ENCODE measurements at regions not wholly inside any gene's neighbourhood (a gene's known extent, or its start where the extent isn't known, plus 50 kb on each side); places are given as distances from the start of the nearest gene placed in this dataset.

DNA sequence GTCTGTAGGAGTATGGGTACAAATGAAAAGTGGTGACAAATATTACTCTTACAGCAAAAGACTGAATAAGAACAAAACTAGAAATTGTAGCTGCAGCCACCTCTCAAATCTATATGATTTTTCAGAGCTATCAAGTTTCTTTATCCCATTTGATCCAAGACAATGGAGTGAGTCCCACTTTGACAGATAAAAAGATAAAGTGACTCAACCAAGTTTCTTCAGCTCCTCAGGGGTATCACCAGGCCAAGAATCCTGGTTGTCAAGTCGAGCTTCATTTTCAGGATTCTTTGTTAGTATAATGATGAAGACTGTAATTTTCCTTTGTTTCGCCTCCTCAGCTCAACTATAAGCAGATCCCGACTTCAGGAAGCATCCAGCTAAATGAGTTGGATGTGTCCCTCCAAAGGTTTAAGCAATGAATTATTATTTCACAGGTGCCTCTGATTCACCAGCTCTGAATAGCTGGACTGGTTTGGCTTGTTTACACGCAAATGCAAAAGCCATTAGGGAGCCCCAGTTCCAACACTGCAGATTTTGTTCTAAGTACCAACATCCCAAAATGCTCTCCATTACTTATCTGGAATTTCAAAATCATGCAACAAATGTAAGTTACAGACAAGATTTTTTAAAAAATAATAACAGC, 238.9 kb downstream of the MAFB start:
- DNase-seq (ENCODE audit: low read depth, low spot score), result no peak

DNA sequence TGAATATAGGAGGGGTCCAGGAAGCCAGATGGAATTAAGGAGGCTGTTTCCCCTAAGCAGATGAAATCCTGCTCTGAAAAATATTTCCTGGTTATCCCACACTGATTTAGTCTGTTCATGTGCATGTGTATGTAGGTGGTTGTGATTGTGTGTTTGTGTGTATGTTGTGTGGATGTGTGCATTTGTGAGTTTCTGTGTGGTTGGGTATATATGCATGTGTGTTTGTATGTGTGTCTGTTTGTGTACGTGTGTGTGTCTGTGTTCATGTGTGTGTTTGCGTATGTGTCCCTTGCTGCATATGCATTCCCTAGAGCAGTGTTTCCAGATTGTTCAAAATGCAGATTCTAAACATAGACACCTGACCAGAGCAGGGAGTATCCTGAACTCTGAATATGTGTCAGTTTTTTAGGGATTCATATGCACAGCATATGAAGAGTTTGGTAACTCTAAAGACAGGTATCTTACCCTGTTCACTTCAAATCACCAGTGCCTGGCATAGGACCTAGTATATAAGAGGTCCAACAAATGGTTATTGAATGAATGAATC, 239.8 kb downstream of the MAFB start:
- DNase-seq (ENCODE audit: low read depth, low spot score), result no peak

DNA sequence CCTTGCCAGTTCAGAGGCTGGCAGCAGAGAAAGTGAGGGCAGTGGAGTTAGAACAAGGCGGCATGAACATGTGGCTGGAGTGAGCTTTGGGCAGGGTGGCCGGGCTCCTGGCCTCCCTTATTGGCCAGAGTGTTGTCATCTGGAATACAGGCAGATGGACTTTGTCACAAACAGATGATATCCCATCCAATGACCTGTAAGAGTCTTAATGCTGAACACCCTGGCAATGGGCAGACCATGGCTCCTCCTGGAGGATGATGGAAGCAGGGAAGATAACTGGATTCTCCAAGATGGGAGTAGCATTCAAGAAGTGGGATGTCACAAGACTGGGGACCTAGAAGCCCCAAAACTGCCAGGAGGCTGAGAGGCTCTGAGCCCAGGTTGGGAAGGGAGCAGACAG, 242.1 kb downstream of the MAFB start:
- no peak for DNase-seq (ENCODE audit: low read depth, low spot score)

DNA sequence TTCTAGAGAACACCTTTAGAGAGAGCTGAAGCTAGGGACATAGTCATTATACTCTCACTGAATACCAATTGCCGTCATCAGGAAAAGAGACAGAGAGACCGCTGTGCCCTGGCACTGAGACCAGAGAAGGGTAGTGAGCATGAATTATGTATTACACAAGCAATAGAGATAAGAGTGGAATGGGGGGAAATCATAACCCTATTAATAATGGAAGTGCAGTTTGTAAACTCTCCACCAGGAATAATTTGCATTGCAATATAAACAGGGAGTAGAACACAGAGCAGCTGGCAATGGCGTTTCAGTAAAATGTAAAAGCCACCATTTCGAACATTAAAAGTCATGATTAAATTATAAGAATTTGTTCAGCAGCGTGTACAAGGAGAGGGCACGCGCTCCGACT, 244.5 kb downstream of the MAFB start:
- DNase-seq (ENCODE audit: low read depth, low spot score), result no peak

DNA sequence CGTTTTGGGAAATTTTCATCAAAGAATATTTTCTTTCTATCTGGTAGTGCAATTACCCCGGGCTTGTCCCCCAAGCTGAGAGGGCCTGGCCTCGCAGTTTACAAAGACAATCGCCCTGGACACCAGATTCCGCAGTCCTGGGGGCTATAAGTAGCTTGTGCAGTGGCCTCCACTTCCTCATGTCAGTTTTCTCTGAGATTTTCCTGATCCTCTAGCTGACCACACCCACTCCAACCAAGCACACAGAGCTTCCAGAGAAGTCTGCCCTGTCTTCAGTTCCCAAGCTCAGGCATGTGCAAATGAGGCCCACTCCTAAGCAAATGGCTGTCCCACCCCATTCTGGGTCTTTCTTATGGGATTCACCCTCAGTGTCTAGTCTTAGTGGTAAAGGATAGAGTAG, 245.3 kb downstream of the MAFB start:
- DNase-seq (ENCODE audit: low read depth, low spot score), result no peak

- no peak for DNase-seq (ENCODE audit: low read depth, low spot score)
Measured at GRCh38 chr20:40442181-40442963, 246.7 kb downstream of the MAFB start.

- no peak for DNase-seq (ENCODE audit: low read depth, low spot score)
Measured at GRCh38 chr20:40441771-40442170, 247.3 kb downstream of the MAFB start.

- no peak for DNase-seq (ENCODE audit: low read depth, low spot score)
Measured at GRCh38 chr20:40438161-40438830, 250.7 kb downstream of the MAFB start.

GRCh38 chr20:40436011-40436410, 253.0 kb downstream of the MAFB start:
- no peak for DNase-seq (ENCODE audit: low read depth, low spot score)

GRCh38 chr20:40435146-40435895, 253.7 kb downstream of the MAFB start:
- DNase-seq (ENCODE audit: low read depth, low spot score), result no peak

DNA sequence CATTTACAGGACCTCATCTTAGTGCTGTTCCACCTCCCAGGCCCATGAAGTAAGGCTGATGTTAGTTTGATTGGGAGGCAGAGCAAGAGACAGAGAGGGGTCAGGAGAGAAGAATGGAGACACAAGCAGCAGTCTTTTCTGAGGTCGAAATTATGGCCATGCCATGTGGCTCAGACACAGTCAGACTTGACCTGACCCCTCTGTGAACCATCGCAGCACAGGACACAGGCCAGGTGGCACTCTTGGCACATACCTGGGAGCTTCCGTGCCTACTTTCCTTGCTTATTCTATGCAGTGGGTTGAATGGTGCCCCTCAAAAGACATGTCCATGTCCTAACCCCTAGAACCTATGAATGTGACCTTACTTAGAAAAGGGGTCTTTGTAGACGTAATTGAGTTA, 254.9 kb downstream of the MAFB start:
- no peak for DNase-seq (ENCODE audit: low read depth, low spot score)

- DNase-seq (ENCODE audit: low read depth, low spot score), result no peak
Measured at GRCh38 chr20:40433341-40433861, 255.6 kb downstream of the MAFB start.

DNA sequence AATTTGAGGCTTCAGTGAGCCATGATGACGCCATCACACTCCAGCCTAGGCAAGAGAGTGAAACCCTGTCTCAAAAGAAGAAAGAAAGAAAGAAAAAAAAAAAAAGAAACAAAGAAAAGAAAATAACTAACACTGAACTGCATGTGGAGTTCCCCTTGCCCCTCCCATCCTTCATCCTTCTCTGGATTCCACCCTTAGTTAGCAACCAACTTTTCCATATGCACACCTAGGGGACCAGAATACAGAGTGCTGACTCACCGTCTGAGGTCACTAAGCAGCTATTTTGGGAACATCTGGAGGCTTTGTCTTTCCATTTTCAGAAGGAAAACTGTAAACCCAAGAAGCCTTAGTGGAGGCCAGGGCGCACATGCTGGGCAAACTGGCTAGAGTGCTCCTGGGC, 257.4 kb downstream of the MAFB start:
- no peak for DNase-seq (ENCODE audit: low read depth, low spot score)

DNA sequence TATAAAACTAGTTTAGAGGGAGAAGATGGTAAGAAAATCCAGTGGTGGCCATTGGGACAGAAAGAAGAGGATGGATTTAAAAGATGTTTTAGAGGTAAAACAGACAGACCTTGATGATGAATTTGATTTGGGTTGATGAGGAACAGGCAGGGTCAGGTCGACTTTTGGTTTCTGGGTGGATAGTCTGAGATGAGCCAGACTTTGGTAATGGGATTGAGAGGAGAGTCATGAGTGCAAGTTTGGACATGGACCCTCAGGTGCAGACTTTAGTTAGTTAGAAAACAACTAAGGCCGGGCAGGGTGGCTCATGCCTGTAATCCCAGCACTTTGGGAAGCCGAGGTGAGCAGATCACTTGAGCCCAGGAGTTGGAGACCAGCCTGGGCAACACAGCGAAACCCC, 257.9 kb downstream of the MAFB start:
- DNase-seq (ENCODE audit: low read depth, low spot score), result no peak

DNA sequence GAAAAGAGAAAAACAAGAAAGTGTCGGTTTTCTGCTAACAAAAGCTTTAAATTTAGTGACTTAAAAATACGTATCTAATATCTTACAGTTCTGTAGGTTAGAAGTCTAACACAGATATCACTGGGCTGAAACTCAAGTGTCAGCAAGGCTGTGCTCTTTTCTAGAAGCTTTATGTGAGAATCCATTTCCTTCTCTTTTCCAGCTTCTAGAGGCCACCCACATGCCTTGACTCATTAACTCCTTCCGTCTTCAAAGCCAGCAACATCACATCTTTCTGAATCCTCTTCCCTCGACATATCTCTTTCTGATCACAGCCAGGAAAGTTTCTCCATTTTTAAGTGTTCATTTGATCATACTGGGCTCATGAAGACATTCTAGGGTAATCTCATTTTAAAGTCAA, 262.0 kb downstream of the MAFB start:
- no peak for DNase-seq (ENCODE audit: low read depth, low spot score)

DNA sequence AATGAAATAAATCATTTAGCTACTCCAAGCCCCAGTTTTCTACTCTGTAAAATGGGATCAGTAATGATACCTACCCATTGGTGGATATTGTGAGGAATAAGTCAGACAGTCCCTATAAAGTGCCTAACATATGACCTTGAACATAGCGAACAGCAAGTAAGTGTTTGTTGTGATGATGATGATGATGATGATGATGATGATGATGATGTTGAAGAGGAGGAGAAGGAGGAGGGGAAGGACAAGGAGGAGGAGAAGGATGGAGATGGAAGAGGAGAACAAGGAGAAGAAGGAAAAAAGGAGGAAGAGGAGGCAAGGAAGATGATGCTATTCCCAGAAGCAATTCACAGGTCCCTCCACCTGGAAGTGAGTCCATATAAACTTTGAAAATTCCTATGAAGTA, 264.3 kb downstream of the MAFB start:
- DNase-seq (ENCODE audit: low read depth, low spot score), result no peak

GRCh38 chr20:40422656-40423055, 266.4 kb downstream of the MAFB start:
- no peak for DNase-seq (ENCODE audit: low read depth, low spot score)

DNA sequence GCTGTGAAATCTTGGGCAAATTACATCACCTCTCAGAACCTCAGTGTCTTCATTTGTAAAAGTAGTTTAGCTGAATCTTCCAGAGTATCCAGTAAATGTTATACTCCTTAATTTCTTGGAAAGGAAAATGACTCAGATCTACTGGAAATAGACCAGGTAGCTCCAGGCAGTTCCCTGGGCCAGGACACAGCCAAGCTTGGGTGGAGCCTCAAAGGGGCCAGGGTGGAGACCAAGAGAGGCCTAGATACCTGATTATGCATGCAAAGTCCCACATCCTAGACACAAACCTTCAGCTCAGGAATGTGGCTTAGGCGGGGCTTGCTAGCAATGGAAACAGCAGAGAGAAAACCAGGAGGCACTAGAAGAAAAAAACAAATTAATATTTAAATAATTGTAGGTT, 272.8 kb downstream of the MAFB start:
- no peak for DNase-seq (ENCODE audit: low read depth, low spot score)

GRCh38 chr20:40414843-40415615, 274.0 kb downstream of the MAFB start:
- DNase-seq (ENCODE audit: low read depth, low spot score), result no peak

GRCh38 chr20:40410028-40410427, 279.0 kb downstream of the MAFB start:
- no peak for DNase-seq (ENCODE audit: low read depth, low spot score)

DNA sequence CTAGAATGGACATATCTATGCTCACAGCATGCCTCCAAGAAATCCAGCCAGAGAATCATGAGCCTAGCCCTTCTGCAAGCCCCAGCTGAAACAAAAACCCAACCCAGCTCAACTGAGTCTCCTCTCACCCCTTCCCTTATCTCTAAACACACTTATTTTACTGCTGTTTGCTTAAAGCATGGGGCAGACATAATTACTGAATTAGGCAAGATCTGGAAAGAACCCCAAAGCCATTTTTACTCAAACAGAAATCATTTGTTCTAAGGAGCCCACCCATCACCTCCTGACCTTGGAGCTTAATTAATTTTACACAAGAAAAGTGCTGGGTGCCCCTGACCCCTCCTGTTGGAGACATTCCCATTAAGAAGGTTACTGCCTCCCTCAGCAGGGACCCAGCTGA, 291.6 kb downstream of the MAFB start:
- DNase-seq (ENCODE audit: low read depth, low spot score), result no peak
